ENCODE measurements at regions not wholly inside any gene's neighbourhood (a gene's known extent, or its start where the extent isn't known, plus 50 kb on each side); places are given as distances from the start of the nearest gene placed in this dataset.

DNA sequence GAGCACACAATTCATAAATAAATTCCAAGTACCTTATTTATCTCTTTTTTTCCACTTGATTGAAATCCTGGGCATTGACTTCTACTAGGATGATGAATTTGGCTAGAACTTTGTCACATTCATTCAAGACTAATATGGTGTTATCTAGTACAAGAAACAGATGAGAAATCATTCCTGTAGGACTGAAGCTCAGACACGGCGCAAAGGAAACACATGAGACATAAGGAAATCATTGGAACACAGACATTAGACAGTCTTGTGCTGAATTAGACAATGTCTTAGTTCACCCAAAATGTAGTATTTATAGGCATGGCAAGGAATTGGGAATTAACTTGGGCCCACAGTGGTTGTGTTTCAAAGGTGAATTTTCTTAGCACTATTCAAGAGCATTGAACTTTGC lies 305.7 kb downstream of the SETD4 start:
- TF ChIP-seq CTCF (conservative IDR thresholded peaks at IDR 0.05; ENCODE audit: low read length): no peak
- DNase-seq (ENCODE audit: low read depth): no peak
- no peak overlapping the region for H3K4me3 ChIP-seq (ENCODE audit: low read length)

GRCh38 chr21:35753308-35753707 lies 307.0 kb downstream of the SETD4 start:
- TF ChIP-seq CTCF (conservative IDR thresholded peaks at IDR 0.05; ENCODE audit: low read length): no peak
- H3K4me3 ChIP-seq (ENCODE audit: low read length): no peak overlapping the region
- no peak for DNase-seq (ENCODE audit: low read depth)

DNA sequence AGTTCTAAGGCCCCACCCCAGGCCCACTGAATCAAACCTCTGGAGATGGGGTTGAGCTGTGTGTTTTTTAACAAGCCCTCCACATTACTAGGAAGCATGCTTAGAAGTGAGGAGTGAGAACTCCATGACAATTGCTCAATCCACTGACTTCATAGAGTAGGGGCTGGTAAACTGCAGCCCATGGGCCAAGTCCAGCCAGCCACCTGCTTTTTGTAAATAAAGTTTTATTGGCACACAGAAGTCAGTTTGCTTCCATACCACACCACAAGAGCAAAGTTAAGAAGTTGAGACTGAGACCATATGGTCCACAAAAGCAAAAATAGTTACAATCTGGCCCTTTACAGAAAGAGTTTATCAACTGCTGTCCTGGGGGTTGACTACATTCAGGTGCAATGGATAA lies 309.2 kb downstream of the SETD4 start:
- no peak for DNase-seq (ENCODE audit: low read depth)
- no peak for TF ChIP-seq CTCF (conservative IDR thresholded peaks at IDR 0.05; ENCODE audit: low read length)

GRCh38 chr21:35749904-35750303 lies 310.4 kb downstream of the SETD4 start:
- no peak for TF ChIP-seq CTCF (conservative IDR thresholded peaks at IDR 0.05; ENCODE audit: low read length)
- no peak overlapping the region for H3K4me3 ChIP-seq (ENCODE audit: low read length)
- no peak for DNase-seq (ENCODE audit: low read depth)

More for the DNA sequence above, 309.2 kb downstream of the SETD4 start:
- no peak overlapping the region for H3K4me3 ChIP-seq (ENCODE audit: low read length)

DNA sequence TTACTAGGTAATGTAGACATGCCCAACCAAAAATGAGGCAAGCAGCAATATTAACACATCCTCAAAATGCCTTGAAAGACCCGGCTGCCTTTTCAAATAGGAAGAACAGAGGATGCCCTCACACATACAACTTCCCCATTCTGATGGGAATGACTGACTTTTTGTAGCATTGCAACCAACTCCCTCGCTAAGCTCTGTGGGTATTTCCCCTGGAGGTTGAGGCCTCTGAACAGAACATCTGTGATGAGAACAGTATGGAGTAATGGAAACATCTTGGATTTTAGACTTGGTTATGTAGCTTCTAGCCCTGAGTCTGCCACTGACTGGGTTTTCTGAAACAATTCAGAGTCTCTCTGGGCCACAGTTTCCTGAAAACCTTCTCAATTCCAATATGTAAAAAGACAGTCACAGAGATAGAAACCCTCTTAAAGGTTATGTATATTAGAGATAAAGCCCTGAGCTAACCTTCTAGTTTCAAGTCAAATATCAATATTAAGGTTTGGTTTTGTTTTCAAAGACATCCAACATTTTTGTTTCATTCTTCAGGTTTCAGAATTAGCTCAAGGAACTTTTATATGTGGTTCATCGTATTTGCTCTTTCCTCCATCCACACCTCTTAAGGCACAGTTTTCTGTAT lies 311.5 kb downstream of the SETD4 start:
- no peak for TF ChIP-seq CTCF (conservative IDR thresholded peaks at IDR 0.05; ENCODE audit: low read length)
- no peak for DNase-seq (ENCODE audit: low read depth)
- no peak overlapping the region for H3K4me3 ChIP-seq (ENCODE audit: low read length)

DNA sequence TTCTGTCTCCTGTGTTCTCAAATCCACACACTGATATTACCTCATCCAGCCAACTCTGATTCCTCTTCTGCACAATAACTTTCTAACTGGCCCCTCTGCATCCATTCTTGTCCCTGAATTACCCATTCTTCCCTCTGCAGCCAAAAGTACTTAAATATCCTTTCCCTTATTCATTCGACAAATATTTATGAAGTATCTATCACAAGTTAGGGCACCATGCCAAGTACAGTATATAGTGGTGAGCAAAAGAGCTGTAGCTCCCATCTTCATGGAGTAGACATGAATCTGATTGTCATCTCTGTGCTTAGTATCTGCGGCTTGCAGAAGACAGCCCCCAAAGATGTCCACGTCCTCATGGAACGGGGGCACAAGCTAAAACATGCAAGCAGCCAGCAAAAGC lies 316.8 kb downstream of the SETD4 start:
- no peak for TF ChIP-seq CTCF (conservative IDR thresholded peaks at IDR 0.05; ENCODE audit: low read length)
- peak; percentile 13 for DNase-seq (ENCODE audit: low read depth)
- no peak overlapping the region for H3K4me3 ChIP-seq (ENCODE audit: low read length)

GRCh38 chr21:35738347-35738961 lies 321.9 kb downstream of the SETD4 start:
- H3K4me3 ChIP-seq (ENCODE audit: low read length): no peak overlapping the region
- DNase-seq (ENCODE audit: low read depth): no peak
- TF ChIP-seq CTCF (conservative IDR thresholded peaks at IDR 0.05; ENCODE audit: low read length): no peak
